Loucy (cell line): ENCODE measurements at regions not wholly inside any gene's neighbourhood (a gene's known extent, or its start where the extent isn't known, plus 50 kb on each side); places are given as distances from the start of the nearest gene placed in this dataset.

ENCODE experiments used
- H2AFZ ChIP-seq: fragments of 200-600 bp; sonication (generic); 2 replicates; pipeline ENCODE4 v1.6.0; 2016; ENCODE audit warnings: antibody characterized with exemption, mild to moderate bottlenecking, low read length, moderate library complexity
- H3F3A ChIP-seq: fragments of 200-600 bp; 2 replicates; pipeline ENCODE4 v1.6.0; 2016; ENCODE audit warnings: antibody characterized with exemption, low read depth, mild to moderate bottlenecking
- H3K27me3 ChIP-seq: fragments of 200-600 bp; sonication (generic); 2 replicates; pipeline ENCODE4 v1.6.1; 2014; ENCODE audit warnings: low read length, mild to moderate bottlenecking; ENCODE audit not compliant: insufficient read depth, poor library complexity, severe bottlenecking
- H3K36me3 ChIP-seq: fragments of 200-600 bp; sonication (generic); 2 replicates; pipeline ENCODE4 v1.6.1; 2016; ENCODE audit warnings: low read length; ENCODE audit not compliant: insufficient read depth
- H3K4me1 ChIP-seq: fragments of 200-600 bp; sonication (generic); 2 replicates; pipeline ENCODE4 v1.5.1; 2014; ENCODE audit warnings: low read length, mild to moderate bottlenecking; ENCODE audit not compliant: insufficient read depth, poor library complexity, severe bottlenecking
- H3K4me2 ChIP-seq: fragments of 200-600 bp; sonication (generic); 2 replicates; pipeline ENCODE4 v1.6.0; 2014; ENCODE audit warnings: antibody characterized with exemption, low read length, low read depth, mild to moderate bottlenecking; ENCODE audit not compliant: poor library complexity, severe bottlenecking
- H3K4me3 ChIP-seq: fragments of 200-600 bp; sonication (generic); 2 replicates; pipeline ENCODE4 v1.5.1; 2014; ENCODE audit warnings: low read length, mild to moderate bottlenecking, mixed read lengths; ENCODE audit not compliant: poor library complexity, severe bottlenecking
- H3K79me2 ChIP-seq: fragments of 200-600 bp; sonication (generic); 2 replicates; pipeline ENCODE4 v1.6.1; 2014; ENCODE audit warnings: low read length; ENCODE audit not compliant: insufficient read depth
- H3K9ac ChIP-seq: fragments of 200-600 bp; sonication (generic); 2 replicates; pipeline ENCODE4 v1.6.0; 2014; ENCODE audit warnings: mild to moderate bottlenecking, low read depth, low read length, moderate library complexity; ENCODE audit not compliant: poor library complexity, severe bottlenecking
- H3K9me2 ChIP-seq: fragments of 200-600 bp; sonication (generic); replicated peaks from 2 replicates; pipeline ENCODE4 v1.6.1; 2016; ENCODE audit warnings: low read depth, low read length, mixed read lengths
- H3K9me3 ChIP-seq: fragments of 200-600 bp; sonication (generic); 2 replicates; pipeline ENCODE4 v1.6.1; 2014; ENCODE audit warnings: mild to moderate bottlenecking, antibody characterized with exemption, low read length, low read depth; ENCODE audit not compliant: insufficient read depth
- H4K20me1 ChIP-seq: fragments of 200-600 bp; sonication (generic); 2 replicates; pipeline ENCODE4 v1.6.0; 2014; ENCODE audit warnings: antibody characterized with exemption, low read length, mild to moderate bottlenecking; ENCODE audit not compliant: insufficient read depth, poor library complexity, severe bottlenecking
- EZH2phosphoT487 ChIP-seq: fragments of 200-600 bp; IDR thresholded peaks from 2 replicates; pipeline ENCODE4 v1.6.1; 2018; ENCODE audit warnings: antibody characterized with exemption, mild to moderate bottlenecking, moderate library complexity, borderline replicate concordance
- TF ChIP-seq, protein P1 (sequence below): fragments of 200-600 bp; sonication (generic); conservative IDR thresholded peaks from 2 replicates; pipeline ENCODE4 v1.5.1; 2014; ENCODE audit warnings: mild to moderate bottlenecking, antibody characterized with exemption, low read length

DNA sequence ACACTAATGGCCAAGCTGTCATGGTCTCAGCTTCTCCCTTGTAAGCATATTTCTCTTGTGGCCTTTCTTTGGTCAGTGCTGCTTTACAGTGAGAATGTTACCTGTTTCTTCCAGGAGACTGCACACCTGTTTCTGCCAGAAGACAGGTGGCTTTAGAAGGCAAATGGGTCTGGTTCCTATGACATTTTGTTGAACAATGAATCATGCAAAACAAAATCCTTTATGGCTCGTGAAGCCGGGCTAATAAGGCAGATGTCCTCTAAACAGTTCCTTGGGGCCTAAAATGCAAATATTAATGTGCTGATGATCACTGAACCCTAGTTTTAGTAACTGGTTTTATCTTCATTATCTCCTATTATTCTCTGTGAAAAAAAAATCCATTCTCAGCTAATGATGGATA, 927.6 kb downstream of the GALC start:
- Histone ChIP-seq H3F3A (no peaks in the 10 kb centered on the region), H4K20me1 (no peaks in the 10 kb centered on the region), H2AFZ (no peak overlapping the region), H3K4me1 (no peaks in the 10 kb centered on the region), H3K9me3 (no peaks in the 10 kb centered on the region), H3K36me3 (no peaks in the 10 kb centered on the region), H3K9ac (no peak overlapping the region), H3K4me2 (no peak overlapping the region), H3K9me2 (no peaks in the 10 kb centered on the region), H3K27me3 (no peaks in the 10 kb centered on the region), H3K79me2 (no peaks in the 10 kb centered on the region), H3K4me3 (no peak overlapping the region)
- TF ChIP-seq, protein P1, sequence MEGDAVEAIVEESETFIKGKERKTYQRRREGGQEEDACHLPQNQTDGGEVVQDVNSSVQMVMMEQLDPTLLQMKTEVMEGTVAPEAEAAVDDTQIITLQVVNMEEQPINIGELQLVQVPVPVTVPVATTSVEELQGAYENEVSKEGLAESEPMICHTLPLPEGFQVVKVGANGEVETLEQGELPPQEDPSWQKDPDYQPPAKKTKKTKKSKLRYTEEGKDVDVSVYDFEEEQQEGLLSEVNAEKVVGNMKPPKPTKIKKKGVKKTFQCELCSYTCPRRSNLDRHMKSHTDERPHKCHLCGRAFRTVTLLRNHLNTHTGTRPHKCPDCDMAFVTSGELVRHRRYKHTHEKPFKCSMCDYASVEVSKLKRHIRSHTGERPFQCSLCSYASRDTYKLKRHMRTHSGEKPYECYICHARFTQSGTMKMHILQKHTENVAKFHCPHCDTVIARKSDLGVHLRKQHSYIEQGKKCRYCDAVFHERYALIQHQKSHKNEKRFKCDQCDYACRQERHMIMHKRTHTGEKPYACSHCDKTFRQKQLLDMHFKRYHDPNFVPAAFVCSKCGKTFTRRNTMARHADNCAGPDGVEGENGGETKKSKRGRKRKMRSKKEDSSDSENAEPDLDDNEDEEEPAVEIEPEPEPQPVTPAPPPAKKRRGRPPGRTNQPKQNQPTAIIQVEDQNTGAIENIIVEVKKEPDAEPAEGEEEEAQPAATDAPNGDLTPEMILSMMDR, result no peak
- TF ChIP-seq EZH2phosphoT487, result no peak

DNA sequence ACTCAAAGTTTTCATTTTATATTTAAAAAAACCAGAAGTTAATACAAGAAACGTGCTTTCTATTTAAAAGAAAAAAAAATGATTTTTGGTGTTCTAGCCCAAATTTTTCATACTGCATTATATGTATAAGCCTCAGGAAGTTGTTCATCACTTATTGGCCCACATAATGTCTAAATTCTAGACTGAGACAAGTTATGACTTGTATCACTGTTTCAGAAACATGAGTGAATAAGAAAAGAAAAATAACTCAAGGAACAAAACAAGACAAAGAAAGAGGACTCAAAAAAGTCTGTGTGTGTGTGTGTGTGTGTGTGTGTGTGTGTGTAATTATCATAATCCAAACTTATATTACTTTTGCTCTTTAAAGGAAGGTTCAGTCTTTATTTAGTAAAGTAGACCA, 929.8 kb downstream of the GALC start:
- TF ChIP-seq, protein P1, result no peak
- TF ChIP-seq EZH2phosphoT487, result no peak
- no peaks in the 10 kb centered on the region for H3K36me3 ChIP-seq
- no peak overlapping the region for H2AFZ ChIP-seq
- H3K4me1 ChIP-seq, result no peaks in the 10 kb centered on the region
- no peak overlapping the region for H3K9ac ChIP-seq
- no peaks in the 10 kb centered on the region for H3K9me3 ChIP-seq
- no peak overlapping the region for H3K4me3 ChIP-seq
- H4K20me1 ChIP-seq, result no peaks in the 10 kb centered on the region
- H3K4me2 ChIP-seq, result no peak overlapping the region
- H3K9me2 ChIP-seq, result no peaks in the 10 kb centered on the region
- no peaks in the 10 kb centered on the region for H3F3A ChIP-seq
- no peaks in the 10 kb centered on the region for H3K27me3 ChIP-seq
- no peaks in the 10 kb centered on the region for H3K79me2 ChIP-seq

DNA sequence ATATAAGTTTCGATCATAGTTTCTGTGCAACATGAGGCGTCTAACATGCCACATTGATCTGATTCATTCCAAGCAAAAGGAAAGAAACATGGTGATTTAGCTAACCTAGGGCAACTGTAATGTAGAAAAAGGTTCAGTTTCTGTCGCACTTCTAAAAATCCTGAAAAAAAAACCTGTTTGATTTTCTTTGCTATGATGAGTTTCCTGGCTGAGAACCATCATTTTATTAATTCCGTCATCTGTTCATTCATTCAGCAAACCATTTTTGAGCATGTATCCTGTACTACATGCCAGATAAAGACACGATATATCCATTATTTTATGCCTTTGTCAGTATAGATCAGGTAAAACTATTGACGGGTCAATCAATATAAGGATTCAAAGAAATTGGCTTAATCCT, 932.6 kb downstream of the GALC start:
- no peaks in the 10 kb centered on the region for H4K20me1 ChIP-seq
- no peak overlapping the region for H3K4me3 ChIP-seq
- H3K4me1 ChIP-seq, result no peaks in the 10 kb centered on the region
- no peaks in the 10 kb centered on the region for H3F3A ChIP-seq
- no peak overlapping the region for H2AFZ ChIP-seq
- H3K9me3 ChIP-seq, result no peaks in the 10 kb centered on the region
- no peak for TF ChIP-seq EZH2phosphoT487
- TF ChIP-seq, protein P1, result no peak
- no peak overlapping the region for H3K9ac ChIP-seq
- no peaks in the 10 kb centered on the region for H3K27me3 ChIP-seq
- H3K36me3 ChIP-seq, result no peaks in the 10 kb centered on the region
- no peak overlapping the region for H3K4me2 ChIP-seq
- H3K79me2 ChIP-seq, result no peaks in the 10 kb centered on the region
- no peaks in the 10 kb centered on the region for H3K9me2 ChIP-seq
